Mesothelial cell of epicardium (in vitro differentiated cells): ENCODE measurements at regions not wholly inside any gene's neighbourhood (a gene's known extent, or its start where the extent isn't known, plus 50 kb on each side); places are given as distances from the start of the nearest gene placed in this dataset.

Experiments
- DNase-seq, 2 experiments: peaks; one replicate each; pipeline ENCODE4 v3.0.0; 2021; ENCODE audit warnings: low spot score in 2 of 2; ENCODE audit not compliant: unreplicated experiment in 2 of 2
- H3K27ac Mint-ChIP-seq: 2 replicates; pipeline ENCODE4 v1.8.0; 2021; ENCODE audit warnings: mixed read lengths
- H3K27me3 Mint-ChIP-seq: 2 replicates; pipeline ENCODE4 v1.8.0; 2021; ENCODE audit warnings: low read depth, mixed read lengths
- H3K36me3 Mint-ChIP-seq: 2 replicates; pipeline ENCODE4 v1.8.0; 2021; ENCODE audit warnings: mixed read lengths
- H3K4me1 Mint-ChIP-seq: 2 replicates; pipeline ENCODE4 v1.8.0; 2021; ENCODE audit warnings: mixed read lengths
- H3K4me3 Mint-ChIP-seq: 2 replicates; pipeline ENCODE4 v1.8.0; 2021; ENCODE audit warnings: mild to moderate bottlenecking, moderate library complexity, mixed read lengths
- H3K9me3 Mint-ChIP-seq: 2 replicates; pipeline ENCODE4 v1.8.0; 2021; ENCODE audit warnings: mixed read lengths
- TF ChIP-seq, protein P1 (sequence below): fragments of 200-600 bp; sonication (generic); IDR thresholded peaks from one replicate; pipeline ENCODE4 v1.5.0; 2021; ENCODE audit warnings: antibody characterized with exemption; ENCODE audit not compliant: unreplicated experiment

DNA sequence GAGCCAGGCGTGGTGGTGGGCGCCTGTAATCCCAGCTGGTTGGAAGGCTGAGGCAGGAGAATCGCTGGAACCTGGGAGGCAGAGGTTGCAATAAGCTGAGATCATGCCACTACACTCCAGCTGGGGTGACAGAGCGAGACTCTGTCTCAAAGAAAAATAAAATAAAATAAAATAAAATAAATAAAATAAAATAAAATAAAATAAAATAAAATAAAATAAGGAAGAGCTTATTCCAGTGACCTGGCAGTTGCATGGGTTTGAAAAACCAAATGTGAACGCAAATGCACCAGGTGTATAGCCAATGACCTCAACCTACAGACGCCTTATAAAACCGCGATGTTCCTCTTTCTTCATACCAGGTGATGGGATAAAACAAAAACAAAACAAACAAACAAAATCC is 995.7 kb downstream of the TYW1 start:
- H3K4me1 Mint-ChIP-seq = peaks cover 5% of the 10 kb centered on the region
- H3K27me3 Mint-ChIP-seq = peaks cover 21% of the 10 kb centered on the region
- no peak overlapping the region for H3K4me3 Mint-ChIP-seq
- H3K9me3 Mint-ChIP-seq = no peaks in the 10 kb centered on the region
- TF ChIP-seq, protein P1, sequence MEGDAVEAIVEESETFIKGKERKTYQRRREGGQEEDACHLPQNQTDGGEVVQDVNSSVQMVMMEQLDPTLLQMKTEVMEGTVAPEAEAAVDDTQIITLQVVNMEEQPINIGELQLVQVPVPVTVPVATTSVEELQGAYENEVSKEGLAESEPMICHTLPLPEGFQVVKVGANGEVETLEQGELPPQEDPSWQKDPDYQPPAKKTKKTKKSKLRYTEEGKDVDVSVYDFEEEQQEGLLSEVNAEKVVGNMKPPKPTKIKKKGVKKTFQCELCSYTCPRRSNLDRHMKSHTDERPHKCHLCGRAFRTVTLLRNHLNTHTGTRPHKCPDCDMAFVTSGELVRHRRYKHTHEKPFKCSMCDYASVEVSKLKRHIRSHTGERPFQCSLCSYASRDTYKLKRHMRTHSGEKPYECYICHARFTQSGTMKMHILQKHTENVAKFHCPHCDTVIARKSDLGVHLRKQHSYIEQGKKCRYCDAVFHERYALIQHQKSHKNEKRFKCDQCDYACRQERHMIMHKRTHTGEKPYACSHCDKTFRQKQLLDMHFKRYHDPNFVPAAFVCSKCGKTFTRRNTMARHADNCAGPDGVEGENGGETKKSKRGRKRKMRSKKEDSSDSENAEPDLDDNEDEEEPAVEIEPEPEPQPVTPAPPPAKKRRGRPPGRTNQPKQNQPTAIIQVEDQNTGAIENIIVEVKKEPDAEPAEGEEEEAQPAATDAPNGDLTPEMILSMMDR = no peak
- no peak for DNase-seq
- H3K36me3 Mint-ChIP-seq = no peaks in the 10 kb centered on the region
- H3K27ac Mint-ChIP-seq = no peak overlapping the region

DNA sequence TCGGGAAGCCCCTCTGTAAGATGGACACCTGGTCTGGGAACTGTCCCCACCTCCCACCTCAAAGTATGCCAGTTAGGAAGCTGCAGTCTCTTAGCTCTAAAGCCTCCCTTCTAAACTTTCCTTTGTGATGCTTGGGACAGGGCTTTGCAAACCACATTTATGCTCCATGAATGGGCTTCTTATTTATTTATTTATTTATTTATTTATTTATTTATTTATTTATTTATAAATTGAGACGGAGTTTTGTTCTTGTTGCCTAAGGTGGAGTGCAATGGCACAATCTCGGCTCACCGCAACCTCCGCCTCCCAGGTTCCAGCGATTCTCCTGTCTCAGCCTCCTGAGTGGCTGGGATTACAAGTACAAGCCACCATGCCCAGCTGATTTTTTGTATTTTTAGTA is 1009.4 kb downstream of the TYW1 start:
- Mint-ChIP-seq H3K27ac (no peak overlapping the region), H3K27me3 (peaks cover 43% of the 10 kb centered on the region), H3K36me3 (no peaks in the 10 kb centered on the region), H3K9me3 (no peaks in the 10 kb centered on the region), H3K4me1 (no peaks in the 10 kb centered on the region), H3K4me3 (no peak overlapping the region)
- TF ChIP-seq, protein P1 = no peak
- peak in 1 of 2 experiments; percentile 13 for DNase-seq

- Mint-ChIP-seq H3K4me3 (no peak overlapping the region), H3K9me3 (peaks cover 5% of the 10 kb centered on the region), H3K27me3 (peaks cover 50% of the 10 kb centered on the region), H3K36me3 (no peaks in the 10 kb centered on the region), H3K4me1 (no peaks in the 10 kb centered on the region), H3K27ac (no peak overlapping the region)
- DNase-seq = peak in 1 of 2 experiments; percentile 5
- TF ChIP-seq, protein P1 = no peak
These were observed 1010.0 kb downstream of the TYW1 start for GRCh38 chr7:68006619-68007018.

- Mint-ChIP-seq H3K4me1 (peaks cover 5% of the 10 kb centered on the region), H3K27ac (no peak overlapping the region), H3K27me3 (peaks cover 47% of the 10 kb centered on the region), H3K4me3 (no peak overlapping the region), H3K36me3 (no peaks in the 10 kb centered on the region), H3K9me3 (peaks cover 7% of the 10 kb centered on the region)
- TF ChIP-seq, protein P1 = no peak
- peak in 1 of 2 experiments; percentile 11 for DNase-seq
These were observed 1013.1 kb downstream of the TYW1 start for GRCh38 chr7:68009716-68010115.

DNA sequence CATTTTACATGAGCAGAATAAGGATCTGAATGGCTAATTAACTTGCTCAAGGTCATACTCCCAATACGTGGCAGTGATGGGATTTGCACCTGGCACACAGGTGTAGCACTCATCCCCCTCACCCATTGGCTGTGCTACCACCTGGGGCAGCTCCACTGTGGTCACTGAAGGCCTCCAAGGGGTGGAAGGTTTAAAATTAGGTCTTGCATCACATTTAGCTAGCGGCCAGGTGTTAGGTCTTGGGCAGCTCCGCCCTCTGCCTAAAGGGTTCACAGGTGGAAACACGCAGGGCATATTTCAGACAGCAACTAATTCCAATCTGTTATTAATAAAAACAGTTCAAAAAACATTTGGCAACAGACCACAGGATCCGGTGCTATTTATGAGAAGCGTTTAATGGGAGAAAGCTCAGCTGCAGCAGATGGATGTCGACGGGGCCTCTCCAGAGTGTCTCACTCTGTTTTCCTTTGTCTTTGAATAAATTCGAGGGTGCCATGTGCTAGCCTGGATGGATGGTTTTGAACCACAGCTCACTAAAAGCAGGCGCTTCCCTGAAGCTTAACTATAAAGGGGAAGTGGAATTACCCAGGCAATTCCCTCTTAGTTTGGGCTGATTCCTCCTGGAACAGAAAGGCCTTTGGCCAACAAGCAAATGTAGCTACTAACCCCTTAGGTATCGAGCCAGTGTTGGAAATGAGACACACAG is 1017.6 kb downstream of the TYW1 start:
- Mint-ChIP-seq H3K27me3 (peaks cover 34% of the 10 kb centered on the region), H3K4me1 (peaks cover 13% of the 10 kb centered on the region), H3K4me3 (no peak overlapping the region), H3K36me3 (no peaks in the 10 kb centered on the region), H3K9me3 (peaks cover 7% of the 10 kb centered on the region), H3K27ac (no peak overlapping the region)
- TF ChIP-seq, protein P1 = no peak
- peak in 1 of 2 experiments; percentile 29 for DNase-seq
